ENCODE measurements at regions not wholly inside any gene's neighbourhood (a gene's known extent, or its start where the extent isn't known, plus 50 kb on each side); places are given as distances from the start of the nearest gene placed in this dataset.

DNA sequence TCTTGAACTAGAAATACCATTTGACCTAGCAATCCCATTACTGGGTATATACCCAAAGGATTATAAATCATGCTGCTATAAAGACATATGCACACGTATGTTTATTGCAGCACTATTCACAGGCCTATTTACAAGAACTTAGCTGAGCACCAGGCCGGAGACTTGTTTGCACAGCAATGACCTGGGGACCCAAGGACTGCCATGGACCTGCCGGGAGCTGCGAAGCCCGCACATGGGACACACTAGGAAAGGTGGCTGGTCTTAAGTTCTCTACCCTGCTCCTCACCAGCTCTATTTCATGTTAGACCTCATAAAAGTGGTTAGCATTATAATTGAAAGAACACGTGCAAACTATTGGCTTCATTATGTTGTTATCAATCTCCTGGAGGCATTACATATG, 70.4 kb upstream of the CST7 start:
- no peak for TF ChIP-seq CTCF (conservative IDR thresholded peaks at IDR 0.05; ENCODE audit: low read depth, low read length)
- no peak overlapping the region for H3K4me3 ChIP-seq (ENCODE audit: low read depth, low read length)
- DNase-seq (ENCODE audit: low read depth): no peak

DNA sequence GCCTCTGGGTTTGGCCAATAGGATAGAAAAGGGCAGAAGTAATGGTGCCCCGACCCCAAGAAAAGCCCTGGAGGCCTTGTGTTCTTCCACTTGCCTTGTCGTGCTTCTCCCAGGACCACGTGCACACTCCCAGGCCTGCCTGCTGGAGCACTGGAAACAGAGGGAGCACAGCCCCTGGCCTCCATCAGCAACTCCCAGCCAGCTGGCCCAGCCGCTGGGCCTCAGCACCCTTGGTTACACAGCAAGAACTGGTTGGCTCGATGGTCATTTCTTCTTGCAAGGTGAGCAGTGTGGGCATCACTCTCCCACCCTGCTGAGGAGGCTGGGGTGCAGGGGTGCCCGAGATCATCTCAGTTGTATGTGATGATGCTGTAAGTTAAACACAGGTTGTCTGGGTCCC, 69.2 kb upstream of the CST7 start:
- H3K4me3 ChIP-seq (ENCODE audit: low read depth, low read length): no peak overlapping the region
- TF ChIP-seq CTCF (conservative IDR thresholded peaks at IDR 0.05; ENCODE audit: low read depth, low read length): no peak
- DNase-seq (ENCODE audit: low read depth): no peak

GRCh38 chr20:24880356-24880755, 68.7 kb upstream of the CST7 start:
- no peak for TF ChIP-seq CTCF (conservative IDR thresholded peaks at IDR 0.05; ENCODE audit: low read depth, low read length)
- DNase-seq (ENCODE audit: low read depth): no peak
- H3K4me3 ChIP-seq (ENCODE audit: low read depth, low read length): no peak overlapping the region

- H3K4me3 ChIP-seq (ENCODE audit: low read depth, low read length): no peak overlapping the region
- DNase-seq (ENCODE audit: low read depth): no peak
- TF ChIP-seq CTCF (conservative IDR thresholded peaks at IDR 0.05; ENCODE audit: low read depth, low read length): no peak
Measured at GRCh38 chr20:24890286-24890685, 58.8 kb upstream of the CST7 start.

- no peak for TF ChIP-seq CTCF (conservative IDR thresholded peaks at IDR 0.05; ENCODE audit: low read depth, low read length)
- no peak overlapping the region for H3K4me3 ChIP-seq (ENCODE audit: low read depth, low read length)
- no peak for DNase-seq (ENCODE audit: low read depth)
Measured at GRCh38 chr20:24891546-24892393, 57.3 kb upstream of the CST7 start.

DNA sequence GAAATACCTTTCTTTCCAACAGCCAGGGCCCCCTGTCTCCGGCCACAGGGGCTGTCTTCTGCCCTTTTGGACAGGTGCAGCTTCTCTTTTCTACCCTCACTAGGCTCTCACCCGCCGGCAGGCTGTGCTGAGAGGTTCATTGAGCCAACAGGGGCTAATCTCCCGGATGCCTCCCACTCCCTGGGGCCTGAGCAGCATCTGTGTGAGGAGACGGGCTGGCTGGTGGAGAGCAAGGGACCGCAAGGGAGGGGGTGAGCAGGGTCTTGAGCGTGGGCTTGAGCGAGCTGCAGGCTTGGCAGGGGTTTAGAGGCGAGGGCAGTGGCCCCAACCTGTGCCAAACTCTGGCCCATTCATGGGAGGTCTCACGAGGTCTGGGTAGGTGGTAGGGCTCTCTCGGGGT, 56.5 kb upstream of the CST7 start:
- TF ChIP-seq CTCF (conservative IDR thresholded peaks at IDR 0.05; ENCODE audit: low read depth, low read length): no peak
- no peak overlapping the region for H3K4me3 ChIP-seq (ENCODE audit: low read depth, low read length)
- DNase-seq (ENCODE audit: low read depth): no peak

- no peak overlapping the region for H3K4me3 ChIP-seq (ENCODE audit: low read depth, low read length)
- DNase-seq (ENCODE audit: low read depth): no peak
- no peak for TF ChIP-seq CTCF (conservative IDR thresholded peaks at IDR 0.05; ENCODE audit: low read depth, low read length)
Measured at GRCh38 chr20:24892931-24893330, 56.1 kb upstream of the CST7 start.

All from epithelial cell of proximal tubule (primary cell).